Vagina (tissue), 2 donors: ENCODE measurements at regions not wholly inside any gene's neighbourhood (a gene's known extent, or its start where the extent isn't known, plus 50 kb on each side); places are given as distances from the start of the nearest gene placed in this dataset.

Experiments
- DNase-seq, 2 donors: peaks; one replicate each; pipeline ENCODE4 v3.0.0-alpha.2; 2017; ENCODE audit errors: extremely low spot score in 2 of 2
- H3K27ac ChIP-seq: fragments of 200-600 bp; sonication (generic); one replicate; pipeline ENCODE4 v1.5.1; 2019
- H3K27me3 ChIP-seq: fragments of 200-600 bp; sonication (generic); one replicate; pipeline ENCODE4 v1.5.1; 2019
- H3K36me3 ChIP-seq, 2 donors: fragments of 200-600 bp; sonication (generic); one replicate each; pipeline ENCODE4 v1.5.1; 2017 to 2019
- H3K4me1 ChIP-seq: fragments of 200-600 bp; sonication (generic); one replicate; pipeline ENCODE4 v1.5.1; 2019
- H3K4me3 ChIP-seq, 2 donors: fragments of 200-600 bp; sonication (generic); 1 replicate in 1 of 2; 2 replicates in 1 of 2; pipeline ENCODE4 v1.5.1; 2016 to 2019
- H3K9me3 ChIP-seq: fragments of 200-600 bp; sonication (generic); one replicate; pipeline ENCODE4 v1.5.1; 2019
- POLR2A ChIP-seq, 2 donors: fragments of 450-650 bp; IDR thresholded peaks; one replicate each; pipeline ENCODE4 v1.6.1; 2017; ENCODE audit warnings: antibody characterized with exemption in 2 of 2, mild to moderate bottlenecking in 2 of 2, moderate library complexity in 2 of 2
- POLR2AphosphoS5 ChIP-seq, 2 donors: sonication (generic); formaldehyde crosslinking; IDR thresholded peaks; one replicate each; pipeline ENCODE4 v1.9.0; 2017; ENCODE audit warnings: antibody characterized with exemption in 2 of 2, mild to moderate bottlenecking in 2 of 2, low read depth in 1 of 2; ENCODE audit not compliant: insufficient read depth in 1 of 2
- intact Hi-C: fragments of 100-400 bp; cut with DNase I; formaldehyde crosslinking; loops from one replicate; pipeline ENCODE4 v1.15.1; 2023
- TF ChIP-seq, protein P1 (sequence below), 3 experiments: fragments of 450-650 bp in 2 of 3; fragments of 200-600 bp in 1 of 3; sonication (generic) in 1 of 3; IDR thresholded peaks; one replicate each; pipeline ENCODE4 v1.5.1; 2017 to 2019; ENCODE audit warnings: antibody characterized with exemption in 3 of 3, mild to moderate bottlenecking in 2 of 3, moderate library complexity in 2 of 3

DNA sequence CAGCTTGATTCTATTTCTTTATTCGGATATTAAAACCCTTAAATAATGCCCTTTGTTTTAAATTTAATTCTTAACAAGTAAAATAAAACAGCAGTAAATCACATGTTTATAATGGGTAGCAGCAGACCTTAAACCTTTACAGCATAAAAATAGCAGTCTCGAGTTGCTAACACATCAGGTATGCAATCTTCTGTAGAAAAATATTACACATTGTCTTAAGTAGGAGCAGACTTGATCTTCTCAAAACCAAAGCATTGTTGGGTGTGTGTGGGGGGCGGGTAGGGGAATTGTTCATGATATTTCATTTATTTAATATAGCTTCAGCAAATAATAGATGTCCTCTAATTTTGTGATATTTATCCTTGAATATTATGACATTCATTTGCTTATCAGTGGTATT is 331.4 kb downstream of the PCDH7 start:
- intact Hi-C loops, result no loop called here
- Histone ChIP-seq H3K4me1 (no peaks in the 10 kb centered on the region), H3K4me3 (no peak overlapping the region), H3K9me3 (no peaks in the 10 kb centered on the region), H3K27ac (no peak overlapping the region), H3K36me3 (no peaks in the 10 kb centered on the region), H3K27me3 (no peaks in the 10 kb centered on the region)
- TF ChIP-seq, protein P1, sequence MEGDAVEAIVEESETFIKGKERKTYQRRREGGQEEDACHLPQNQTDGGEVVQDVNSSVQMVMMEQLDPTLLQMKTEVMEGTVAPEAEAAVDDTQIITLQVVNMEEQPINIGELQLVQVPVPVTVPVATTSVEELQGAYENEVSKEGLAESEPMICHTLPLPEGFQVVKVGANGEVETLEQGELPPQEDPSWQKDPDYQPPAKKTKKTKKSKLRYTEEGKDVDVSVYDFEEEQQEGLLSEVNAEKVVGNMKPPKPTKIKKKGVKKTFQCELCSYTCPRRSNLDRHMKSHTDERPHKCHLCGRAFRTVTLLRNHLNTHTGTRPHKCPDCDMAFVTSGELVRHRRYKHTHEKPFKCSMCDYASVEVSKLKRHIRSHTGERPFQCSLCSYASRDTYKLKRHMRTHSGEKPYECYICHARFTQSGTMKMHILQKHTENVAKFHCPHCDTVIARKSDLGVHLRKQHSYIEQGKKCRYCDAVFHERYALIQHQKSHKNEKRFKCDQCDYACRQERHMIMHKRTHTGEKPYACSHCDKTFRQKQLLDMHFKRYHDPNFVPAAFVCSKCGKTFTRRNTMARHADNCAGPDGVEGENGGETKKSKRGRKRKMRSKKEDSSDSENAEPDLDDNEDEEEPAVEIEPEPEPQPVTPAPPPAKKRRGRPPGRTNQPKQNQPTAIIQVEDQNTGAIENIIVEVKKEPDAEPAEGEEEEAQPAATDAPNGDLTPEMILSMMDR (IDR thresholded peaks at IDR 0.05), result no peak
- no peak for TF ChIP-seq POLR2A (IDR thresholded peaks at IDR 0.05)
- no peak for TF ChIP-seq POLR2AphosphoS5 (IDR thresholded peaks at IDR 0.05; ENCODE audit: insufficient read depth in 1 of 2, low read depth in 1 of 2)
- no peak for DNase-seq

DNA sequence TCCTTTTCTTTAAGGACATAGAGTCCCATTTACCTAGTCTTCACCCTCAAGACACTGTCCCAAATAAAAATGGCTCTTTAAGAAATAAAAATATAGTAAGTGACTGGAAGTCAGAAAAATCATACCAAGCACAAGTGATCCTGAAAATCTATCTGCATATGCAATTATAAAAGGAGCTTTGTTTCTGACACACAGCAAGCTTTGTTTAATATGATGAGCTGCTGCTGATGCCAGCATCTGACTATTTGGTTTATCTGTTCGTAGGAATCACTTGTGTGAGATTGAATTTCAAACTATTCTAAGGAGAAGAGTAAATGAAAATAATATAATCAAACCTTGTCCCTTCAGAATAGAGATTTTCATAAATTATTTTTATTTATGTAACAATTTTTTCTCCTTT is 332.4 kb downstream of the PCDH7 start:
- H3K9me3 ChIP-seq, result no peaks in the 10 kb centered on the region
- TF ChIP-seq POLR2A (IDR thresholded peaks at IDR 0.05) (no peak), POLR2AphosphoS5 (IDR thresholded peaks at IDR 0.05; ENCODE audit: insufficient read depth in 1 of 2, low read depth in 1 of 2) (no peak)
- TF ChIP-seq, protein P1 (IDR thresholded peaks at IDR 0.05), result no peak
- H3K4me1 ChIP-seq, result no peaks in the 10 kb centered on the region
- H3K27me3 ChIP-seq, result no peaks in the 10 kb centered on the region
- no peak overlapping the region for H3K27ac ChIP-seq
- no peaks in the 10 kb centered on the region for H3K36me3 ChIP-seq
- no peak overlapping the region for H3K4me3 ChIP-seq
- no peak for DNase-seq
- intact Hi-C loops, result no loop called here

DNA sequence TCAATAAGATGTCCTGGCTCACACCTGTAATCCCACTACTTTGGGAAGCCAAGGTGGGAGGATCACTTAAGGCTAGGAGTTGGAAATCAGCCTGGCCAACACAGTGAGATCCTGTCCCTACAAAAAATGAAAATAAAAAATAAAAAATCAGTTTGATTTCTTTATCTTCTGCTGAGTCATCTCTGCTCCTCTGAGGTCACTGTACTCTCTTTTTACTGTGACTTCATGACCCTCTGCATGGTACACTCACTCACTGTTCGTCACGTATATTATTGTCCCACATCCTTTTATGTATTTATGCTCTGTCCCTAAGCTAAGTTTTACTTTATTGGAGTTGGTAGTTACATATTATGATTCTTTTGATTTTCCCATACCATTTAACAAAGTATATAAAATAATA is 333.3 kb downstream of the PCDH7 start:
- Histone ChIP-seq H3K36me3 (no peaks in the 10 kb centered on the region), H3K27me3 (no peaks in the 10 kb centered on the region), H3K4me1 (no peaks in the 10 kb centered on the region), H3K9me3 (no peaks in the 10 kb centered on the region), H3K4me3 (no peak overlapping the region), H3K27ac (no peak overlapping the region)
- no peak for DNase-seq
- intact Hi-C loops, result no loop called here
- TF ChIP-seq, protein P1 (IDR thresholded peaks at IDR 0.05), result no peak
- TF ChIP-seq POLR2A (IDR thresholded peaks at IDR 0.05) (no peak), POLR2AphosphoS5 (IDR thresholded peaks at IDR 0.05; ENCODE audit: insufficient read depth in 1 of 2, low read depth in 1 of 2) (no peak)

DNA sequence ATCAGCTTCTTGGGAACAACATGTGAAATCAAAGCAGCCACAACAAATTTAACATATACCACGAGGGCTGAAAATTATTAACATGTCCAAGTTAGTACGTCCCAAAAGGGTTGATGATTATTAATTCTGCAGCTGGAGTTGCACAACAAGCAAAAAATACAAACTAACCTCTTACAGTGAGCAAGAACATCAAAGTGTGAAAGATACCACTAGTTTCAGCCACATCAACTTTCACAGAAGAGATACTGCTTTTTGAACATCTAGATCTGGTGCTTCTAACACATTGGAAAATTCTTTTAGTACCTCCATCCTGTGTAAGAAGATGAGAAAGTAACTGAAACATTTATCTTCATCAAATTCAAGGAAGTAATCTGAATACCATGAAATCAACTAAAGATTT is 334.1 kb downstream of the PCDH7 start:
- H3K9me3 ChIP-seq, result no peaks in the 10 kb centered on the region
- H3K4me3 ChIP-seq, result no peak overlapping the region
- no peaks in the 10 kb centered on the region for H3K4me1 ChIP-seq
- DNase-seq, result no peak
- intact Hi-C loops, result no loop called here
- no peaks in the 10 kb centered on the region for H3K27me3 ChIP-seq
- TF ChIP-seq POLR2A (IDR thresholded peaks at IDR 0.05) (no peak), POLR2AphosphoS5 (IDR thresholded peaks at IDR 0.05; ENCODE audit: insufficient read depth in 1 of 2, low read depth in 1 of 2) (no peak)
- TF ChIP-seq, protein P1 (IDR thresholded peaks at IDR 0.05), result no peak
- no peaks in the 10 kb centered on the region for H3K36me3 ChIP-seq
- no peak overlapping the region for H3K27ac ChIP-seq

DNA sequence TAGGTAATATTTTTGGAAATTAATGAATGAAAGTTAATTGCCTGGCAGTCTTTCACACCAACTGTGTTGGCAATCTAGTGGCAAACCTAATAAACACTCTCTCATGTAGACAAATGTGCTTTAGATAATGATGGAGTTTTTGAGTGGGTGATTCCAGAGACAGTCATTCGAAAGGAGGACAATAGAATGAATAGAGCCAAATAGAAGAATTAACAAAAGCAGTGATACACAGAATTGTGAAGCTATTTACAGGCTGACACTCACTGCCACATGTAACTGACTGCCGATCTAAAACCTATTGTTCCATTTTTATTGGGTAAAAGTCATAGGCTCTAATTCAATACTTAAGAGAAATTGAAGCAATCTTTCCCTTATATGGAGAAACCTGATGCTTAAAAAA is 338.5 kb downstream of the PCDH7 start:
- Histone ChIP-seq H3K9me3 (no peaks in the 10 kb centered on the region), H3K36me3 (no peaks in the 10 kb centered on the region), H3K27me3 (no peaks in the 10 kb centered on the region), H3K4me3 (no peak overlapping the region), H3K27ac (no peak overlapping the region), H3K4me1 (no peaks in the 10 kb centered on the region)
- TF ChIP-seq POLR2AphosphoS5 (IDR thresholded peaks at IDR 0.05; ENCODE audit: insufficient read depth in 1 of 2, low read depth in 1 of 2) (no peak), POLR2A (IDR thresholded peaks at IDR 0.05) (no peak)
- TF ChIP-seq, protein P1 (IDR thresholded peaks at IDR 0.05), result no peak
- no peak for DNase-seq
- intact Hi-C loops, result no loop called here
